ENCODE measurements at regions not wholly inside any gene's neighbourhood (a gene's known extent, or its start where the extent isn't known, plus 50 kb on each side); places are given as distances from the start of the nearest gene placed in this dataset.

- Histone ChIP-seq H3K9ac (replicated peaks; ENCODE audit: extremely low read depth, insufficient read depth, low read length) (no peak overlapping the region), H3K4me3 (replicated peaks in 1 of 3; ENCODE audit: insufficient read depth in 1 of 3, low read depth in 1 of 3, low read length in 3 of 3) (no peak overlapping the region), H3K27me3 (ENCODE audit: control insufficient read depth in 2 of 2, insufficient read depth in 2 of 2, low read length in 2 of 2) (peaks cover 2 to 7% of the 10 kb centered on the region in 2 experiments), H3K4me2 (ENCODE audit: insufficient read depth, low read length) (no peak overlapping the region), H3K9me1 (replicated peaks; ENCODE audit: control insufficient read depth, extremely low read depth, insufficient read depth, low read length) (no peaks in the 10 kb centered on the region), H3K9me3 (replicated peaks; ENCODE audit: control insufficient read depth, insufficient read depth, low read length) (no peaks in the 10 kb centered on the region), H2AFZ (ENCODE audit: low read depth, low read length) (no peak overlapping the region), H3K4me1 (ENCODE audit: control insufficient read depth, extremely low read depth, insufficient read depth, low read length) (no peaks in the 10 kb centered on the region), H3K27ac (ENCODE audit: insufficient read depth, low read depth, low read length) (no peak overlapping the region), H3K79me2 (ENCODE audit: control insufficient read depth, insufficient read depth, low read length) (no peaks in the 10 kb centered on the region), H3K36me3 (ENCODE audit: control insufficient read depth in 2 of 2, extremely low read depth in 1 of 2, insufficient read depth in 2 of 2, low read length in 2 of 2) (no peaks in the 10 kb centered on the region), H4K20me1 (replicated peaks; ENCODE audit: control insufficient read depth, extremely low read depth, insufficient read depth, low read length) (no peaks in the 10 kb centered on the region)
- no peak for FAIRE-seq
- DNase-seq (ENCODE audit: low read depth, low spot score): no peak
- no TSS peak for BruUV-seq (replicated peaks)
- dilution Hi-C loops (cut with MboI; ENCODE audit: extremely low pct_ligation_motif_present, low sequenced_read_pairs) (no loop called here), intact Hi-C loops (cut with micrococcal nuclease) (no loop called here)
- ChIA-PET POLR2A (no interaction called here), CTCF (interaction anchor here (1.0 kb wide), 1 partner anchor 117 kb away, joined by 4 read pairs; no protein-coding TSS in a partner anchor)
- TF ChIP-seq MAX (IDR thresholded peaks at IDR 0.05; ENCODE audit: insufficient read depth, insufficient read length): no peak
- TF ChIP-seq CTCF (IDR thresholded peaks at IDR 0.05; ENCODE audit: extremely low read depth in 1 of 2, insufficient read depth in 1 of 2, low read depth in 1 of 2, low read length in 2 of 2): no peak
- TF ChIP-seq EZH2 (IDR thresholded peaks at IDR 0.05; ENCODE audit: borderline replicate concordance, low read depth, low read length, severe bottlenecking): no peak
- no peak for TF ChIP-seq MYC (IDR thresholded peaks at IDR 0.05; ENCODE audit: low read depth, low read length)
- TF ChIP-seq FOS (IDR thresholded peaks at IDR 0.05; ENCODE audit: borderline replicate concordance, insufficient read depth, low read length): no peak
- TF ChIP-seq GATA2 (IDR thresholded peaks at IDR 0.05; ENCODE audit: insufficient read depth, insufficient read length, low read depth, low read length): no peak
- TF ChIP-seq POLR2AphosphoS5 (IDR thresholded peaks at IDR 0.05; ENCODE audit: insufficient read depth, low read depth, low read length): no peak
- no peak for TF ChIP-seq POLR2A (IDR thresholded peaks at IDR 0.05; ENCODE audit: low read depth, low read length)
- no peak for TF ChIP-seq JUN (IDR thresholded peaks at IDR 0.05; ENCODE audit: borderline replicate concordance, insufficient read depth, insufficient read length, low read depth)
These were observed 159.5 kb downstream of the QDPR start for GRCh38 chr4:17352357-17352756.
